SHP77 treated with DMSO at 0.1 percent for 48 hours (cell line): ENCODE measurements at regions not wholly inside any gene's neighbourhood (a gene's known extent, or its start where the extent isn't known, plus 50 kb on each side); places are given as distances from the start of the nearest gene placed in this dataset.

Source experiments
- DNase-seq: peaks from one replicate; lab custom pipeline; 2025; lab: John Stamatoyannopoulos, UW

- DNase-seq = no peak
Observed at GRCh38 chr15:61798631-61799030, 261.6 kb downstream of the VPS13C start.

- no peak for DNase-seq
Observed at GRCh38 chr15:61796056-61796455, 264.2 kb downstream of the VPS13C start.

GRCh38 chr15:61794881-61795280, 265.4 kb downstream of the VPS13C start:
- no peak for DNase-seq

- DNase-seq = no peak
Observed at GRCh38 chr15:61794276-61794675, 266.0 kb downstream of the VPS13C start.

- DNase-seq = no peak
Observed at GRCh38 chr15:61784734-61785133, 275.5 kb downstream of the VPS13C start.

GRCh38 chr15:61780278-61780980, 279.8 kb downstream of the VPS13C start:
- no peak for DNase-seq

- peak; percentile 11 for DNase-seq
Observed at GRCh38 chr15:61777689-61778088, 282.6 kb downstream of the VPS13C start.

GRCh38 chr15:61769557-61769956, 290.7 kb downstream of the VPS13C start:
- no peak for DNase-seq

- no peak for DNase-seq
Observed at GRCh38 chr15:61768131-61768530, 292.1 kb downstream of the VPS13C start.

GRCh38 chr15:61764981-61765380, 295.3 kb downstream of the VPS13C start:
- no peak for DNase-seq

GRCh38 chr15:61764141-61764540, 296.1 kb downstream of the VPS13C start:
- no peak for DNase-seq

- DNase-seq = no peak
Observed at GRCh38 chr15:61762676-61763075, 297.6 kb downstream of the VPS13C start.

- DNase-seq = no peak
Observed at GRCh38 chr15:61759639-61760038, 300.6 kb downstream of the VPS13C start.

- no peak for DNase-seq
Observed at GRCh38 chr15:61756071-61756820, 304.0 kb downstream of the VPS13C start.

GRCh38 chr15:61755467-61755866, 304.8 kb downstream of the VPS13C start:
- no peak for DNase-seq

GRCh38 chr15:61753018-61753710, 307.1 kb downstream of the VPS13C start:
- DNase-seq = no peak

- DNase-seq = peak; percentile 42
Observed at GRCh38 chr15:61752001-61752400, 308.2 kb downstream of the VPS13C start.

GRCh38 chr15:61750271-61751084, 309.8 kb downstream of the VPS13C start:
- DNase-seq = peak; percentile 94

GRCh38 chr15:61749169-61749568, 311.1 kb downstream of the VPS13C start:
- peak; percentile 21 for DNase-seq

- DNase-seq = no peak
Observed at GRCh38 chr15:61748529-61748928, 311.7 kb downstream of the VPS13C start.

GRCh38 chr15:61746589-61746988, 313.7 kb downstream of the VPS13C start:
- no peak for DNase-seq

- no peak for DNase-seq
Observed at GRCh38 chr15:61743345-61743909, 316.8 kb downstream of the VPS13C start.
